Hepatocyte (in vitro differentiated cells): ENCODE measurements at regions not wholly inside any gene's neighbourhood (a gene's known extent, or its start where the extent isn't known, plus 50 kb on each side); places are given as distances from the start of the nearest gene placed in this dataset.

Experiments used
- DNase-seq: peaks from one replicate; pipeline ENCODE4 v3.0.0-alpha.2; 2016; ENCODE audit warnings: low spot score
- H2AFZ ChIP-seq: fragments of 200-600 bp; sonication (generic); 2 replicates; pipeline ENCODE4 v1.6.0; 2016; ENCODE audit warnings: antibody characterized with exemption, mild to moderate bottlenecking
- H3K27ac ChIP-seq: fragments of 200-600 bp; sonication (generic); 2 replicates; pipeline ENCODE4 v1.5.1; 2016; ENCODE audit warnings: mild to moderate bottlenecking
- H3K27me3 ChIP-seq: fragments of 200-600 bp; sonication (generic); 2 replicates; pipeline ENCODE4 v1.6.1; 2016
- H3K36me3 ChIP-seq: fragments of 200-600 bp; sonication (generic); replicated peaks from 2 replicates; pipeline ENCODE4 v1.5.1; 2016; ENCODE audit warnings: low read depth; ENCODE audit not compliant: insufficient read depth
- H3K4me1 ChIP-seq: fragments of 200-600 bp; sonication (generic); 2 replicates; pipeline ENCODE4 v1.5.1; 2016; ENCODE audit warnings: mild to moderate bottlenecking, moderate library complexity; ENCODE audit not compliant: insufficient read depth
- H3K4me2 ChIP-seq: fragments of 200-600 bp; sonication (generic); 2 replicates; pipeline ENCODE4 v1.6.0; 2016
- H3K4me3 ChIP-seq: fragments of 200-600 bp; sonication (generic); 2 replicates; pipeline ENCODE4 v1.5.1; 2016; ENCODE audit warnings: mild to moderate bottlenecking
- H3K79me2 ChIP-seq: fragments of 200-600 bp; sonication (generic); 2 replicates; pipeline ENCODE4 v1.6.0; 2017; ENCODE audit warnings: mild to moderate bottlenecking
- H3K9me2 ChIP-seq: fragments of 200-600 bp; sonication (generic); replicated peaks from 2 replicates; pipeline ENCODE4 v1.6.0; 2017; ENCODE audit warnings: mild to moderate bottlenecking; ENCODE audit not compliant: insufficient read depth
- H3K9me3 ChIP-seq: fragments of 200-600 bp; sonication (generic); 2 replicates; pipeline ENCODE4 v1.5.1; 2016; ENCODE audit warnings: low read depth, mild to moderate bottlenecking
- H4K20me1 ChIP-seq: fragments of 200-600 bp; sonication (generic); 2 replicates; pipeline ENCODE4 v1.6.0; 2016; ENCODE audit warnings: mild to moderate bottlenecking; ENCODE audit not compliant: insufficient read depth, poor library complexity, severe bottlenecking
- CTCF ChIP-seq: fragments of 200-600 bp; sonication (generic); IDR thresholded peaks from 2 replicates; pipeline ENCODE4 v1.5.1; 2016; ENCODE audit warnings: antibody characterized with exemption, mild to moderate bottlenecking; ENCODE audit not compliant: poor library complexity
- EZH2 ChIP-seq: fragments of 200-600 bp; sonication (generic); IDR thresholded peaks from 2 replicates; pipeline ENCODE4 v1.6.1; 2016; ENCODE audit warnings: antibody characterized with exemption, mild to moderate bottlenecking, borderline replicate concordance
- EZH2phosphoT487 ChIP-seq: fragments of 200-600 bp; sonication (generic); IDR thresholded peaks from one replicate; pipeline ENCODE4 v1.6.1; 2018; ENCODE audit warnings: antibody characterized with exemption, mild to moderate bottlenecking, low read depth, moderate library complexity; ENCODE audit not compliant: unreplicated experiment, severe bottlenecking
- WGBS: methylation state at CpG from one replicate; pipeline ENCODE4 v1.1.6; 2016; ENCODE audit warnings: low lambda C conversion rate; ENCODE audit errors: missing lambda C conversion rate; 5-methylcytosine and 5-hydroxymethylcytosine counted together

DNA sequence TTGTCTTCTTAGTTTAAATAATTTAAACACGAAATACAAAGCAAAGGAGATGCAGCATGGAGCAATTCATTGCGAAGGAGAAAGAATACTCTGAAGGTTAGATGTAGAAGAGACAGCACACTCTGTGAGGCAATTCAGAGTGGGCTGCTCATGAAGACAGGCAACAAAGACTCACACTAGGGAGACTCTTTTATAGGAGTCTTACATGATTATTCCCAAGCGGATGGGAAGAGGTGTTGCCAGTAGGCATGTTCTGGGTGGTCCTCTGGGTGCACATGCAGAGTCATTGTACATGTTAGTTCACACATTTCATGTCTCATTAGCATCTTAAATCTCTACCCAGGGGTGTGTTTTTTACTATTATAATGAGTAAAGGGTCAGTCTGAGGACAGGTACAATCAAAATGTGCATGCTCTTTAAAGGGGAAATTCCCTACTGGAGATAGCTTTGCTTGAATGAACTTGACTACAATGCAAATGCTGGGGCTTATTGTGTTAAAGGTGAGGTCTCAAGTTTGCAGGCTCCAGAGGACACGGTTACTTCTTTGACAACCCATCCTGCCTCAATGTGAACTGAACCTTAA is 275.5 kb downstream of the CDH19 start:
- H3K9me3 ChIP-seq = no peaks in the 10 kb centered on the region
- no peaks in the 10 kb centered on the region for H3K9me2 ChIP-seq
- H4K20me1 ChIP-seq = no peaks in the 10 kb centered on the region
- TF ChIP-seq EZH2phosphoT487 (no peak), CTCF (no peak), EZH2 (no peak)
- H3K4me3 ChIP-seq = no peak overlapping the region
- no peaks in the 10 kb centered on the region for H3K79me2 ChIP-seq
- 81% methylated on average over 4 of the region's 4 CpGs for WGBS
- DNase-seq = no peak
- no peaks in the 10 kb centered on the region for H3K27me3 ChIP-seq
- H2AFZ ChIP-seq = no peak overlapping the region
- no peaks in the 10 kb centered on the region for H3K4me1 ChIP-seq
- H3K27ac ChIP-seq = no peak overlapping the region
- H3K4me2 ChIP-seq = no peak overlapping the region
- H3K36me3 ChIP-seq = no peaks in the 10 kb centered on the region

DNA sequence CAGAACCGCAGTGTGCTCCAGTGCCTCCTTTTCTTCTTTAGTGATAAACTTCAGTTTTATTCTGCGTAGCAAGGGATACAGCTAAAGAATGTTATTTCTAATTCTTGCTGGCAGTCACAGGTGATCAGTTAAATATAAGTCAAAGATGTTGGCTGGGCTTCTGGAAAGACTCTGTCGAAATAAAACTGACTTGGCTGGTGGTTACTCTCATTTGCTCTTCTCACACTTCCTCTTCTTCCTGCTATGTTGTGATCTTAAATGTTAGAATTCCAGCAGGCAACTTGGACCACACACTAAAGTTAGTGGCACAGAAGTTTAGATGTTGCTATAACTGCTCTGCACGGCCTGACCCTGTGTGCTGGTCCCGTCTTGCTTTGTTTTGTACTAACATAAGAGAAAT is 278.6 kb downstream of the CDH19 start:
- H3K4me1 ChIP-seq = no peaks in the 10 kb centered on the region
- H3K9me3 ChIP-seq = no peaks in the 10 kb centered on the region
- H4K20me1 ChIP-seq = no peaks in the 10 kb centered on the region
- no peak overlapping the region for H3K4me2 ChIP-seq
- no peaks in the 10 kb centered on the region for H3K27me3 ChIP-seq
- H3K36me3 ChIP-seq = no peaks in the 10 kb centered on the region
- H3K9me2 ChIP-seq = no peaks in the 10 kb centered on the region
- no peak overlapping the region for H3K4me3 ChIP-seq
- TF ChIP-seq CTCF = no peak
- no peak for TF ChIP-seq EZH2phosphoT487
- no peak overlapping the region for H3K27ac ChIP-seq
- H2AFZ ChIP-seq = no peak overlapping the region
- H3K79me2 ChIP-seq = no peaks in the 10 kb centered on the region
- no peak for DNase-seq
- WGBS = 84% methylated on average over 5 of the region's 5 CpGs

DNA sequence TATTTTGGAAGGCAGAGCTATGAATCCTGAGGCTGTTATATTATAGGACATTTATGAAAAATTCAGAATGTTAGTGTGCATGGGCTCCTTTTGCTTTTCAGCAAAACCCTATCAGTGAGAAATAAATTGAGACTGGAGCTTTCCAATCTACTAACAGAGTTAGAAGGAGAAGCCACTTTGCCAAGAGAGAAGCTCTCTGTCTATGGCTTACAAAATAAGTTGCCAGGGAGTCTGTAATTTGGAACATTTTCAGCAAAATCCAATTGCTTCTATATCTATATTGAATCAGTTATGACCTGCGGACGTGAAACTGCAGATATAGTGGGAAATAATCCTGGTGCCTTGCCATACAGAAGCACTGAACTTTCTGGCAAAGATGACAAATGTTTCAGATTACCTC is 279.3 kb downstream of the CDH19 start:
- no peak for DNase-seq
- Histone ChIP-seq H3K27ac (no peak overlapping the region), H3K36me3 (no peaks in the 10 kb centered on the region), H3K27me3 (no peaks in the 10 kb centered on the region), H2AFZ (no peak overlapping the region), H3K4me3 (no peak overlapping the region), H3K79me2 (no peaks in the 10 kb centered on the region), H3K4me1 (no peaks in the 10 kb centered on the region), H3K4me2 (no peak overlapping the region), H3K9me2 (no peaks in the 10 kb centered on the region), H3K9me3 (no peaks in the 10 kb centered on the region), H4K20me1 (no peaks in the 10 kb centered on the region)
- WGBS = 84% methylated on average over 2 of the region's 2 CpGs
- TF ChIP-seq EZH2 (no peak), EZH2phosphoT487 (no peak), CTCF (no peak)
